NCI-H1436 treated with DMSO at 0.1 percent for 48 hours (cell line): ENCODE measurements at regions not wholly inside any gene's neighbourhood (a gene's known extent, or its start where the extent isn't known, plus 50 kb on each side); places are given as distances from the start of the nearest gene placed in this dataset.

ENCODE experiments used
- DNase-seq: peaks from one replicate; lab custom pipeline; 2025; lab: John Stamatoyannopoulos, UW

DNA sequence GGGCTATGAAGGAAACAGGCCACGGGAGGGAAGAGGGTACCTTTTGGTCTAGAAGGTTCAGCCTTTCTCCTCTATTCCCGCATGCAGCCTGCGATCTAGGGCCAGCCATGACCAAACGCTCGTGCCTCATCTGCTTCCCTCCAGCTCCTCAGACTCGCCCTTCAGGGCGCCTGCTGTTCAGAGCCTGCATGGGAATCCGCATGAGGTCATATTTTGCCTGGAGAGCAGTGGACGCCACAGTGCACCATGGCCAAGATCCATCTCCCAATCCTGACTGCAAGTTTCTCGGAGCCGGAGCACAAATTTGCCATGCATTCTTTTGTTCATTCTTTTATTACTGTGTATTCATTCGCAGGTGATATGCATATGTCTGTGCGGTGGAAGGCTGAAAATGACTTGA is 608.1 kb downstream of the QKI start:
- DNase-seq = no peak

DNA sequence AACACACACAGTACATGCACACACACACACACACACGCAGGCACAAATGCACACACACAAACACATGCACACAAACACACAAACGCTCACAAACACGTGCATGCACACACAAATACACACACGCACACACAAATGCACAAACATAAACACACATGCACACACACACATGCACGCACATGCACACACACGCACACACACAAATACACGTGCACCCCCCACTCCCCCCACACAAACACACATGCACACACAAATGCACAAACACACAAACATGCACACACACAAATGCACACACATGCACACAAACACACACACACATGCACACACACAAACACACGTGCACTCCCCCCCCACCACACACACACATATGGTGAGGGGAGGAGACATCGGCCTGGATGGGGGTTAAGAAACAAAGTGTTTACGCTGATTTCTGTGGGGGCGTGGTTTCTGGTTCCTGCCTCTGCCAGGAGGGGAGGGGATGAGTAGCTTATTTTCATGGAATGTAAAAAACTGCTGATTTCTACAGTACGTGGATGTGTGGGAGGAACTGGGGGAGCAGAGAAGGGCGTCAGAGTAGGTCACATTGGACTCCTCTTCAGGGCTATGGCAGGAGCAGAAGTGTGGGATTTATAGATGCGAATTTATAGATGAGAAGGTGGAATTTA is 607.2 kb downstream of the QKI start:
- DNase-seq = no peak

DNA sequence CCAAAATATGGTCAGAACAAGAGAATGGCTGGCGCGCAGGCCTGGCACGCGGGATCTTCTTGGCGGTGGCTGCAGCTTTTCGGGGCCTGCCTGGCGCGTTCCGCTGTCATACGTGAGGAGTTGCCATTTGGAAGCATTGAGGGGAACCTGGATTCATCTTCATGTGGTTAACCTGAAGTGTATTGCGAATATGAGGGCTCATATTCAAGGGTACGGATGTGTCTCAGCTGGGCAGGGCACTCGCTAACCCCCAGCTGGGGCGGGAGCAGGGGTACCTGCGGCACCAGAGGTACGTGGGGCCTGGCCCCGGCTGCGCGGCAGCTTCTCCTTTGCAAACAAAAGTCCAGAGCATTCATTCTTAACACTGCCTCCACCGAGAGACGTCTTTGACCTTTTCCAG is 605.6 kb downstream of the QKI start:
- no peak for DNase-seq

DNA sequence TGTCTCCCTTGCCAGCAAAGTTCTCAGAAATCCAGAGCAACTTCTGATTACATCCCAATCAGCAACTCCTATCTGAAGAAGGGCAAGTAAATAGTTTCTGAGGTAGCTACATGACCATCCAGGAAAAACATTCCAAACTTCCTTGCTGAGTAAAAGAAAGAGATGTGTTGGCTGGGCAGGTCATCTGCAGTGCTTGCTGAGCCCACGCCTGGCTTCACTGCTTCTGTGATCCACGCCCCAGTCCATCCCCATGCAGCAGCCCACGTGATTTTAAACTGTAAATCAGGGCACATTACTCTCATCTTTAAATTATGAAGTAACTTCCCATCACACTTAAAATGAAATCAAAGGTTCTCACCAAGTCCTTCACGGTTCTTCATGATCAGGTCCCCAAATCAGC is 603.6 kb downstream of the QKI start:
- no peak for DNase-seq

DNA sequence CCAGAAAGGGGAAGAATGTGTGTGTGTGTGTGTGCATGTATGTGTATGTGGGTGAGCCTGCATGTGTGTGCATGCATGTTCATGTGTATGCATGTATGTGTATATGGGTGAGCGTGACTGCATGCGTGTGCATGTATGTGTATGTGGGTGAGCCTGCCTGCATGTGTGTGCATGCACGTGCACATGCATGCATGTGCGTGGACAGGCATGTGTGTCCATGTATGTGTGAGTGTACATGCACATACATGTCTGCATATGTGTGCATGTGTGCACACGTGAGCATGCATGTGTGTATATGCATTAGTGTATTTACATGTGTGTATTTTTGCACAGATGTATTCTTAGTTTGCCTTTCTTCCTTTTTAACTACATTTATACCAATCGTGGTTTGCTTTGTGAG is 601.5 kb downstream of the QKI start:
- no peak for DNase-seq

DNA sequence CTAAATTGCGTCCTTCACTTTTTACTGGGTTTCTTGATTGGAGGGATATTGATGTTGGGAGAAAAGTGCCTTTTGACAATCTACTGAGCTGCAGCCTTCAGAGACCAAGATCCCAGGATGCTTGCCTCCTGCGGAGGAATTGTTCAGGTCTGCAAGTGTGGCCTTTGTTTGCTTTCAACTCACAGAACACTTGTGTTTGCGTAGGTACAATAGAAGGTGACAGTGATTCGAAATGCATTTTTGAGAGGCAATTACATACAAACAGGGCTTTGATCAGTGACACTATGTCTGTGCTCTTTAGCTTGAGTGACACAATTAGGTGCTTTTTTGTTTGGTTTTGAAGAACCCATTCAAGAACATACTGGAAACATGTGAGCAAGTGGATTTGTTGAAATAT is 600.6 kb downstream of the QKI start:
- DNase-seq = no peak

DNA sequence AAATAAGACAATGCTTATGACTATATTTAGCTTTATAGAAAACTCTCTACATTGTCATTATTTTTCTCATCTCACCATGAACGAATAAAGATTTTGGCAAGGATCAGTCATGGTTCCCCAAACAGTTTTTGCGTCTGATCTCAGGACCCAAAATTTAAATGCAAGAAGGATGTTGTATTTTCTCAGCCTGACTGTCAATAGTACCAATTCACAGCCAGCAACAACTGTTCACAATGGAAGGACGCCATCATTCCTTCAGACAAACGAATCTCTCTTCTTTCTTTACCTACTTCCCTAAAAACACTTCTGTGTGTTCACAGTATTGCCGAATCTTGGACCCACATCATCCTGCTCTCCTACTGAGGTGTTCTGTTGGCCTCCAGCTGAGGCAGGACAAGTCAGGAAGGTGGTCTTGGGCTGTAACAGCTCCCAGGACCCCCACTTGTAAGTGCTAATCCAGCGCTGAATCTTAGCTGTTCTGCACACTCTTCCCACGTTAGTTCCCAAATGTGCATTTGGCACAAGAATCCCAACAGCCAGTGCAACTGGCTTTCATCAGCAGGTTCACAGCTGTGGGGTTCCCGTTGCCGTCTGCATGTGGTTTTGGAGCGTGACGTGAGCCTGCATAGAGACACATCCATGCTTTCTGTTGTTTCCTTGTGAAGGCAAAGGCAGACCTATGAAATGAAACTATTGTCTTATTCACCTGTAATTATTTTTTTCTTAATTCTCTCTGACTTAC is 600.0 kb downstream of the QKI start:
- DNase-seq = no peak

DNA sequence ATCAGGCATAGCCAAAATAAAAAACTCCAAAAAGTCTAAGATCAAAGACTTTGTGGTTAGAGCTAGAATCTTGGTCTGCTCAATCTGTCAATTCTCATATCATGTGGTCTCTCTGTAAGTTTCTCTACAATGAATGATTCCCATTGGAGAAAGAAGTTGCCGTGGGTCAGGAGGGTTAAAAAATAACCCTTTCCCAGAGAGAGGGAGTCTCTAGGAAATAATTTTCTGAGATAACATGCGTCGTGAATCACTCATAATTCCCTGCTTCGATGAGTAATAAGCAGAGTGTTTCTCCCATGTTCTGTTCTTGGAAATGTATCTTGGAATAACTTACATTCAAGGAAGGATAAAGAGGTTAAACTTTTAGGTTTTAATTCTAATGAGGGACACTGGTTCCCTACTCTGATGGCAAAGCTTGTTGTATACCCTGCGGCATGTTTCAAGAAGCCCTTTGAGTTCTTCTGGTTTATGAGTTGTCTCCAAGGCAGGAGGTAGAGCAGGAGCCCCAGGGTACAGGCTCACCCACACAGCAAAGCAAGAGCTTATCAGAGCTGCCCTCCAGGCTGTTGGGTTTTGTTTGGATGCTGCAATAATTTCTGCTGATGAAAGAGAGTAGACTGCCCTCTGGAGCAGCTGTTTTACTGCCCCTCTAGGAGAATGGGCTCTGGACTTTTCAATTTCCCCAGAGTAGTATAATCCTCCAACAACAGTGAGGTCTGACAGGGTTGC is 599.1 kb downstream of the QKI start:
- no peak for DNase-seq

DNA sequence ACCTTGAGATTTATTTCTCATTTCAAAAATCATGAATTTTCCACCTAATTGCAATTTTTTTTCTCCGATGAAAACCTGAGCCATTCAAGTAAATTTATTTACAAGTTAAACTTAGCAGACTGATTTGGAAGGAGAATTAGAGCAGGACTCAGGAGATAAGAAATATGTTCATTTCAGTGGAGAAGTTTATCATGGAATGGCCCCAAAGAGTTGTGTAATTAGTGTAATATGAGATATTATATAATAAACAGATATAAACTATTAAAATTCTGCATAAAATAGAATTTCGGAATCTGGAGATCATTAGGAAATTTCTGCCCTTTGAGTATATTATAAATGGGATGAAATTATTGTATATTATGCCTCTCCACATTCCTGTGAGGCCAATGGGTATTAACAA is 596.8 kb downstream of the QKI start:
- DNase-seq = no peak

DNA sequence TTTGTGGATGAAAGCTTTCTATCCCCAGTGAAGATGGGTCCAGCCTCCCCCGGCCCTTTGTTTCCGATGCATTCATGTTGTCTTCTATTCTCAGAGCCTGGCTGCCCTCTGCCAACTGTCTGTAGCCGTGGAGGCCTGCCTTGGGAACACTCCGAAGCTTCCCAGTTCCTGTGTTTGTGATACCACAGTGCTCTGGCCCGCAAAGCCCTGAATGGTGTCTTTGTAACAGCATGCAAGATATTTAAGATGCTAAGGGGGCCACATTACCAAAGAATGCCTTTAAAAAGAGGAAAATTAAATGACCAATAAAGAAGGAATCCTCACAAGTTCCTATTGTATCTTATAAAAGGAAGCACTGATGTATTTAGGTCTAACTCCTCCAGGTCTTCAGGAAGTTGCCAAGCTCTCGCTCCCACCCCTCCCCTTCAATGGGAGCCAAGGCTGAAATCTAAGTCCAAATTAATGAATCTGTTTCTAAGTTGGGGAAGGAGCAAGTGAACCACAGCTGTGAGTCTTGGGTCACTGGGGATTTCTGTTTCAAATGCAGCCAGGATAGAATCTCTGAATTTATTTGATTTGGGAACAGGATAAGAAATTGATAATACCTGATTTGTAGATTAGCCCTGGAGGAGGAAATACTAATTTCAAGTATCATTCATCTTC is 596.1 kb downstream of the QKI start:
- no peak for DNase-seq

DNA sequence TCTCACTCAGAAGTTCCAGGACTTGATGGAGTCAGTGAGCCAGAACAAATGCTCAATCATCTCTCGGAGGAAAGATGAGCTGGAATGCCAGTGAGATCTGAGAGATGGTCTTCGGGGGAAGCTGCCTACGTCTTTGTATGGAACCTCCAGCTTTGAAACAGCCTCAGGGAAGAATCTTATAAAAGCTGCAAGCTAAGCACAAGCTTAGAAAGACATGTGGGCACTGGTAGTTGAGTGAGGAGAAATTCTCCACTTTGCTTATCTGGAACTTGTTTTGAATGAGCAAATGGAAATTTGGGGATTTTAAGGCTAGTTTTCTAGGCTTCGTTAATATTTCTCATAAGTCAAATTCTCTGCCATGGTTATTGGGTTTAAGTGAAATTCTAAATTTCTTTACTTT is 594.4 kb downstream of the QKI start:
- DNase-seq = no peak

DNA sequence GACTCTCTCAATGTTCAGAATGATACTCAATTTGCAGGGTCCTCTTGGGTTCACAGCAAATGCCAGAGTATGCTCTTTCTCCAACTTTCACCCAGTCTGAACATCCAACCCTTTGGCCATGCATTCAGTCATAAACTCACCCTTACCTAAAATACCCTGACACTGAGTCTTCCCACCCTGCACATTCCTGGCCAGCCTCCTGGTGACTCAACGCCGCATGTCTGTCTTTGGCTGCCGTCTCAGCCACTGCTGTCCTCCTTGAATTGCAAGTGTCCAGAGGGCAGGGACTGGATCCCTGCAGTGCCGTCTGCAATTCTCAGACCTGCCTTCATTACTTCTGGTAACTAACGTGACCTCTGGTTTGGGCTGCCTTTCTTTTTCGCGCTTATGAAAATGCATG is 593.4 kb downstream of the QKI start:
- no peak for DNase-seq

DNA sequence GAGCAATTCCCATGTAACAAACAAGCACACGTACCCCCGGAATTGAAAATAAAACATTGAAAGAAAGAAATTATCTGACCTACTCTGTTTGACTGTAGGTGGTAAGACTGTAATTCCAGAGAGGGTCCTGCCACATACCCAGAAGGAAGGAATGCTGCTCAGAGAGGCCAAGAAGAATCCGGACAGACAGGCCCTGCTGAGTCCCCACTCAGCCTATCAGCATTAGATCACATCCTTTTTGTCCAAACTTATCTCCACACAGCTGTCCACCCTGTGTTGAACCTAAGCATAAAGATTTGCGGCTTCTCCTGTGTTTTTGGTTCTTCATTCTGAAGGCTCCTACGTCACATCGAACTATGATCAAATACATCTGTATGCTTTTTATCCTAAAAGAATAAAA is 591.9 kb downstream of the QKI start:
- DNase-seq = no peak

DNA sequence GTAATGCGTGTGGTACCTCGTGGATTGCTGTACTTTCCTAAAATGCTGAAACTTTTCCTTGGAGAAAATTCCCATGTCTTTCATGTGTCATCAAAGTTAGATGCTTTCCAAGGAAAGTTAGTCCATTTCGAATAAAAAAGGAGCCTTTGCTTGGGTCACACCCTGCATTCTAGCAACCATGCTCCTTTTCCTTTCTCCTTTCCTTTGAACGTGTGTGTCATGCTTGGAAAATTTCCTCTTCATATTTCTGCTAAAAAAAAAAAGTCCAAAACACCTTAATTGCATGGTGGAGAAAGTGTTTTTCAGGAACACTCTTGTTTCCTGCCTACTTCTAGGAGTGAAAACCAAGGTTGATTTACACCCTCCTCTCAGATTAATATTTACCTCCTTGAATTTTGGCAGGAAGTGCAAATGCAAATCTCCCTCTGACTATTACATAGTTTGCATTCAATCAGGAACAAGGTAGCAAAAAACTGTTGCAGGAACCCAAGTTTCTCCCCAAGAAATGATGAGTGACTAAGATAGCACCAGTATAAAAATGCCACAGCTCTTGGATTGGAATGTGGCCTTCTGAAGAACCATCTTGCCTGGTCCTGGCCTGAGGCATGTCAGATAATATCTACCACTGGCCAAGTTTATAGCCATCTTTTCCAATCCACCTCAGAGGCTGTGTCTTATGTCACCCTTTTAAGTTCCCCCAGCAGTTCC is 590.6 kb downstream of the QKI start:
- DNase-seq = no peak

DNA sequence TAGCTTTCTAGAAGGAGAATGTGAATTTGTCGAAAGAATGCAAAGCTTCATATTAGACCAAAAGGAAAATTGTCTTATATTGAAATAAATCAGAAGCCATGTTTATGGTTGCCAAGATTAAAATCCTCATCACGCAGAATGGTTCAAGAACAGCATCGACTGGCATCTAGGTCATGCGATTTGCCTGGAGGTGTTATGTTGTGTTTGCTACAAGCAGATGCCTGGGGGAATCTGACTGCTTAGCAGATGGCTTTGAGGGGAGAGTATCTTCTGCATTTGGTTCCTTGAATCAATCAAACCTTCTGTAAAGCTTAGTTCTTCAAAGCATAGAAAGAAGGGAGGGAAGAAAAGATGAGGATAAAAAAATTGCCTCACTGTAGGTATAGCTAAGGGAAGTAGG is 585.8 kb downstream of the QKI start:
- no peak for DNase-seq

DNA sequence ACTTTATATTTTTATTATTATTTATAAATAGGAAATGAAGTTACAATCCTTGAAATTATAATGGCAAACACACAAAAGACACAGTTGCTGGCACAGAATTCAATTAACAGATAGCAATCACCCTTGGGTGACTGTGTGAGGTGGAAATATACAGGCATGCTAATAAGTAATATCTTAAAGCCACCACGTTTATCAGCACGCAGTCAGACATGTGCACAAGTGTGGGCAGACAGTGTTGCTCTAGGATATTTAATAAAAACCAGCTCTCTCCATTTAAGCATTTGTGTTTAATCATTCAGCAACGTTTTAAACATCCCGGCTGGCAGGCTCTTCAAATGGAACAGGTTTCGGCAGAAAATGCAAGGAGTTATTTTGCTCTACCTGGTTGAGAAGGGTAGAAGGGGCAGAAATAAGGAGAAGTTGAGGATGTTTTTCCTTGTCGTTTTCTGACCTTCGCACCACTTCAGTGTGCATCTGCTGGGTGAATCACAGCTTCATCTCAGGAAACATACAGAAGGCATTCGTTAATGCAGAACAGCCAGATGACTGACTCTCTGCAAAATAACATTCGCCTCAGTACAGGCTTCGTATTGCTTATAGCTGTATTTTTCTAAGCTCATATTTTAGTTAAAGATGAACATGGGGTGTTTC is 585.1 kb downstream of the QKI start:
- DNase-seq = no peak

DNA sequence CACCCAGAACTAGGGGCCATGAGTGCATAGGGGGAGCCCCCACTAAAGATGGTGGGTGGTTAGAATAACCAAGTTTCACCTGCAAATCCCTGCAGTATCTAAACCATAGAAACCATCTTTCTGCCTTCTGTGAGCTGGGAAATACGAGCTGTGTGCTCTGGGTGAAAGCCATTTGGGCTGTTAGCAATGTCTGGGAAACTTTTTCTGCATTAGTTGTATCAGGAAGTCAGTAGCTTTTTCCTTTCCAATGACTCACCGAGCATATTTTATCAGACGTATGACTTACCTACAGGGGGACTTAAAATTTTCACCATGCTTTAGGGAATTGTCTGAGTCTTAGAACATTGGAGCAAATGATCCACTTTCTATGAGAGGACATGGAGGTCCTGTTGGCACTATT is 584.0 kb downstream of the QKI start:
- no peak for DNase-seq

DNA sequence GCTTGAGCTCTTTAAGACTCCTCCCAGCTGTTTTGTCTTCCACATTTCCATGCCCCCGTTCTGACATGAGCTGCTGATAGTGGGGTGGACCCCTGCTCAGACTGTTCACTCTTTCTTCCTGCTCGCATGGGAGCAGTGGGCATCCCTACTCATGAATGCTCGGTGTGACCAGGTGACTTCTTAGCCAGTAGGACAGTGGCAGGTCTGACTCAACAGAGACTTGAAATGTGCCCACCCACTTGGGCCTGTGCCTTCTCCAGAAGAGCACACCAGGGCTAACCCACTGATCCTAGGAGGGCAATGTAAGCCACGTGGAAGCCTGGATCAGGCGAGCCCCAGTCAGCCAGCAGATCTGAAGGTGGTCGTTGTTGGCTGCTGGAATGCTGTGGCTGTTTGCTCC is 582.0 kb downstream of the QKI start:
- no peak for DNase-seq

DNA sequence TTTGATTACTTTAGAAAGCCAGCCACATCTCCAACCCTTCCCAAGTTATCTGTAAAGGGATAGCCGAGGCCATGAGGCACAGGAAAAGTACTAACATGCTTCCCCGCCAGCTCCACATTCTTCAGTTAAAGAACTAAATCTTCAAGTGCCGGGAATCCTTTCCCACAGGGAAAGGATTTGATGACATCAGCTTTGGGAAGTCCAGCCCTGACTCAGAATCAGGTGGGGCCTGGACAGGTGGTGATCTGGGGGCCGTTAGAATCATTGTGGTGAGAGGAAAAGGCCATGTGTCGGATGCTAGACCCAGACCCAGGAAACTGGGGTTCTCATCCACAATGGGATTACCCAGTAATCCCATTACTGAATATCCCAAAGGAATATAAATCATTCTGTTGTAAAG is 580.0 kb downstream of the QKI start:
- DNase-seq = no peak

DNA sequence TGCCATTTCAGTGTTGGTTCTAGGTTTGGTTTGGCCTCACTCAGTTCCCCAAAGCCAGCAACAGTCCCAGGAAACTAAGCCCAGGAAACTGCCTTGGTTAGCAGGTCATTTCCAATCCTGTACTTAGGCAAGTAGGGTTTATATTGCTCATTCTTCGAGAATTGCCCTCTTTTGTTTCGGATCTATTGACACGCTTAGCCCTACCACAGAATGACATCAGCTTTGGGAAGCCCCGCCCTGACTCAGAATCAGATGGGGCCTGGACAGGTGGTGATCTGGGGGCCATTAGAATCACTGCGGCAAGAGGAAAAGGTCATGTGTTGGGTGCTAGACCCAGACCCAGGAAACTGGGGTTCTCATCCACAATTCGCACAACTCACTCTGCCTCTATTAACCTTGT is 578.2 kb downstream of the QKI start:
- DNase-seq = no peak

DNA sequence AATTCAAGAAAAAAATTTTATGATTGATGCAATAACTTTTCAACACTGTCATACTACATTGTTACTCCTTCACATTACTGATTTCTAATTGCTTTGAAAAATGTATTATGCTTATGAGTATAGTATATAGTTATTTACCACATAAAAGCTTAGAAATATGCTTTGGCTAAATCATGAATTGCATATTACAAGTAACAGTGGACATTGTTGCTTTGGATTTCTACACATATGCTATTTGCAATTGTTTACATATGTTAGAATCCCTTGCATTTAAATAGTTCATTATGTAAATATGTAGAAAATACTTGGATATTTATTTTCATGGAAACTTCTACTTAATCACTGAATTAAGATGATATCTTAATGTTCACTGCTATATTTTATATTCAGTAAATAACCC is 577.5 kb downstream of the QKI start:
- no peak for DNase-seq

DNA sequence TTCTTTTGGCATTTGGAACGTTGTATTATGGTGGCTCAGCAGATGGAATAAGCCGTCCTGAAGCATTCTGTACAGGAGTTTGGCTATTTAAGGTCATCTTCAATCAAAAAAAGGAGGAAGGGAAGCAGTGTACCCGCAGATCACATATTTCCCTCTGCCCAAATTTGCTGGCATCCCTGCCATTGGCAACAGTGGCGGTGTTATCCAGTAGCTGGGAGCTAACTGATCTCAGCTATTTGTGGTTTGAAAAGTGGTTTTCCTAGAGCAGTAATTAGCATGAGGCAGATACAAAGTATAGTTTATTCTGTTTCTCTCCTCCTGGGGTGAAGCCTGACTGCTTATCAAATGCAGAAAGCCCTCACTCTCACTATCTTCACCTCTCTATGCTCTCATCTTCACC is 576.8 kb downstream of the QKI start:
- DNase-seq = no peak
